ENCODE measurements at regions not wholly inside any gene's neighbourhood (a gene's known extent, or its start where the extent isn't known, plus 50 kb on each side); places are given as distances from the start of the nearest gene placed in this dataset.

- no peak for TF ChIP-seq POLR2AphosphoS5 (IDR thresholded peaks at IDR 0.05; ENCODE audit: insufficient read depth in 1 of 2, low read depth in 1 of 2)
- TF ChIP-seq CTCF (IDR thresholded peaks at IDR 0.05) = no peak
Measured at GRCh38 chr2:16716944-16717343, 51.3 kb upstream of the CYRIA start.
